ENCODE measurements at regions not wholly inside any gene's neighbourhood (a gene's known extent, or its start where the extent isn't known, plus 50 kb on each side); places are given as distances from the start of the nearest gene placed in this dataset.

DNA sequence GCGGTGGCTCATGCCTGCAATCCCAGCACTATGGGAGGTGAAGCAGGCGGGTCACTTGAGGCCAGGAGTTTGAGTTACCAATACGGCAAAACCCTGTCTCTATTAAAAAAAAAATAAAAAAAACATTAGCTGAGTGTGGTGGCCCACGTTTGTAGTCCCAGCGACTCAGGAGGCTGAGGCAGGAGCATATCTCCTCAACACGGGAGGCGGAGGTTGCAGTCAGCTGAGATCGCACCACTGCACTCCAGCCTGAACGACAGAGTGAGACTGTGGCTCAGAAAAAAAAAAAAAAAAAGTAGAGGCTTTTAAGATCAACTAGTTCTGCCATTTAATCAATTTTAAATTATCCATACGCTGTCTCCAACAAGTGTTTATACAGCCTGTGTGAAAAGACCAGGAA lies 1130.3 kb downstream of the PCDH9 start:
- H3K4me2 ChIP-seq (ENCODE audit: insufficient read depth, low read length), result no peak overlapping the region
- H2AFZ ChIP-seq (ENCODE audit: low read depth, low read length), result no peak overlapping the region
- H3K79me2 ChIP-seq (ENCODE audit: control insufficient read depth, insufficient read depth, low read length), result no peaks in the 10 kb centered on the region
- no peak overlapping the region for H3K9ac ChIP-seq (replicated peaks; ENCODE audit: extremely low read depth, insufficient read depth, low read length)
- TF ChIP-seq, protein P1, sequence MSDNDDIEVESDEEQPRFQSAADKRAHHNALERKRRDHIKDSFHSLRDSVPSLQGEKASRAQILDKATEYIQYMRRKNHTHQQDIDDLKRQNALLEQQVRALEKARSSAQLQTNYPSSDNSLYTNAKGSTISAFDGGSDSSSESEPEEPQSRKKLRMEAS (IDR thresholded peaks at IDR 0.05; ENCODE audit: insufficient read depth, insufficient read length), result no peak
- TF ChIP-seq POLR2AphosphoS5 (IDR thresholded peaks at IDR 0.05; ENCODE audit: insufficient read depth, low read depth, low read length), result no peak
- no peak for TF ChIP-seq EZH2 (IDR thresholded peaks at IDR 0.05; ENCODE audit: borderline replicate concordance, low read depth, low read length, severe bottlenecking)
- TF ChIP-seq FOS (IDR thresholded peaks at IDR 0.05; ENCODE audit: borderline replicate concordance, insufficient read depth, low read length), result no peak
- TF ChIP-seq GATA2 (IDR thresholded peaks at IDR 0.05; ENCODE audit: insufficient read depth, insufficient read length, low read depth, low read length), result no peak
- TF ChIP-seq, protein P2, sequence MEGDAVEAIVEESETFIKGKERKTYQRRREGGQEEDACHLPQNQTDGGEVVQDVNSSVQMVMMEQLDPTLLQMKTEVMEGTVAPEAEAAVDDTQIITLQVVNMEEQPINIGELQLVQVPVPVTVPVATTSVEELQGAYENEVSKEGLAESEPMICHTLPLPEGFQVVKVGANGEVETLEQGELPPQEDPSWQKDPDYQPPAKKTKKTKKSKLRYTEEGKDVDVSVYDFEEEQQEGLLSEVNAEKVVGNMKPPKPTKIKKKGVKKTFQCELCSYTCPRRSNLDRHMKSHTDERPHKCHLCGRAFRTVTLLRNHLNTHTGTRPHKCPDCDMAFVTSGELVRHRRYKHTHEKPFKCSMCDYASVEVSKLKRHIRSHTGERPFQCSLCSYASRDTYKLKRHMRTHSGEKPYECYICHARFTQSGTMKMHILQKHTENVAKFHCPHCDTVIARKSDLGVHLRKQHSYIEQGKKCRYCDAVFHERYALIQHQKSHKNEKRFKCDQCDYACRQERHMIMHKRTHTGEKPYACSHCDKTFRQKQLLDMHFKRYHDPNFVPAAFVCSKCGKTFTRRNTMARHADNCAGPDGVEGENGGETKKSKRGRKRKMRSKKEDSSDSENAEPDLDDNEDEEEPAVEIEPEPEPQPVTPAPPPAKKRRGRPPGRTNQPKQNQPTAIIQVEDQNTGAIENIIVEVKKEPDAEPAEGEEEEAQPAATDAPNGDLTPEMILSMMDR (IDR thresholded peaks at IDR 0.05; ENCODE audit: extremely low read depth in 1 of 2, insufficient read depth in 1 of 2, low read depth in 1 of 2, low read length in 2 of 2), result no peak
- no peak for TF ChIP-seq MYC (IDR thresholded peaks at IDR 0.05; ENCODE audit: low read depth, low read length)
- no peak for TF ChIP-seq JUN (IDR thresholded peaks at IDR 0.05; ENCODE audit: borderline replicate concordance, insufficient read depth, insufficient read length, low read depth)
- no peak for TF ChIP-seq POLR2A (IDR thresholded peaks at IDR 0.05; ENCODE audit: low read depth, low read length)
- ChIA-PET POLR2A (no interaction called here), CTCF (no interaction called here)
- no peak overlapping the region for H3K4me3 ChIP-seq (replicated peaks in 1 of 3; ENCODE audit: insufficient read depth in 1 of 3, low read depth in 1 of 3, low read length in 3 of 3)
- dilution Hi-C loops (cut with MboI; ENCODE audit: extremely low pct_ligation_motif_present, low sequenced_read_pairs) (no loop called here), intact Hi-C loops (cut with micrococcal nuclease) (no loop called here)
- no peaks in the 10 kb centered on the region for H3K4me1 ChIP-seq (ENCODE audit: control insufficient read depth, extremely low read depth, insufficient read depth, low read length)
- no TSS peak for BruUV-seq (replicated peaks)
- H3K9me1 ChIP-seq (replicated peaks; ENCODE audit: control insufficient read depth, extremely low read depth, insufficient read depth, low read length), result no peaks in the 10 kb centered on the region
- no peaks in the 10 kb centered on the region for H3K36me3 ChIP-seq (ENCODE audit: control insufficient read depth in 2 of 2, extremely low read depth in 1 of 2, insufficient read depth in 2 of 2, low read length in 2 of 2)
- FAIRE-seq, result no peak
- no peak overlapping the region for H3K27ac ChIP-seq (ENCODE audit: insufficient read depth, low read depth, low read length)
- DNase-seq (ENCODE audit: low read depth, low spot score), result no peak
- no peaks in the 10 kb centered on the region for H3K9me3 ChIP-seq (replicated peaks; ENCODE audit: control insufficient read depth, insufficient read depth, low read length)
- no peaks in the 10 kb centered on the region for H3K27me3 ChIP-seq (ENCODE audit: control insufficient read depth in 2 of 2, insufficient read depth in 2 of 2, low read length in 2 of 2)
- H4K20me1 ChIP-seq (replicated peaks; ENCODE audit: control insufficient read depth, extremely low read depth, insufficient read depth, low read length), result no peaks in the 10 kb centered on the region

All from endothelial cell of umbilical vein (primary cell).